Suppressor macrophage treated with lipopolysaccharide for 4 hours (primary cell): ENCODE measurements at regions not wholly inside any gene's neighbourhood (a gene's known extent, or its start where the extent isn't known, plus 50 kb on each side); places are given as distances from the start of the nearest gene placed in this dataset.

ENCODE experiments used
- DNase-seq: peaks from one replicate; pipeline ENCODE4 v3.0.0-alpha.2; 2020

DNA sequence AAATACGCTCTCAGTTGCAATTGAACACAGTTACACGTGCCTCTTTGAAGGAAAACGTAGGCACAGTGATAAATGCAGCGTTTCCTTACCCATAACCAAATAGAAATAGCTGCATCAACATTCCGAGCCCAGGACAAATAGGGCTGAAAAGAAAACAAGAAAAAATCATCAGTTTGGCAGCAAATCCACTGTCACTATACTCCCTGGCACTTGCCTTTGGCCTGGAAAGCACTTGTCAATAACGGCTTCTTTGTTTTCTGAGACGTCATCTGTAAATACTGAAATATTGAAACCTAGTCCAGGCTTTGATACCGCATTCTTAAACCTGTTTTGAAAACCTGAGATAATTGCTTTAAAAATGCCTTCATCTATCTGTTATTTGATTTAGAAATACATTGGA is 167.2 kb upstream of the AKR1E2 start:
- no peak for DNase-seq

DNA sequence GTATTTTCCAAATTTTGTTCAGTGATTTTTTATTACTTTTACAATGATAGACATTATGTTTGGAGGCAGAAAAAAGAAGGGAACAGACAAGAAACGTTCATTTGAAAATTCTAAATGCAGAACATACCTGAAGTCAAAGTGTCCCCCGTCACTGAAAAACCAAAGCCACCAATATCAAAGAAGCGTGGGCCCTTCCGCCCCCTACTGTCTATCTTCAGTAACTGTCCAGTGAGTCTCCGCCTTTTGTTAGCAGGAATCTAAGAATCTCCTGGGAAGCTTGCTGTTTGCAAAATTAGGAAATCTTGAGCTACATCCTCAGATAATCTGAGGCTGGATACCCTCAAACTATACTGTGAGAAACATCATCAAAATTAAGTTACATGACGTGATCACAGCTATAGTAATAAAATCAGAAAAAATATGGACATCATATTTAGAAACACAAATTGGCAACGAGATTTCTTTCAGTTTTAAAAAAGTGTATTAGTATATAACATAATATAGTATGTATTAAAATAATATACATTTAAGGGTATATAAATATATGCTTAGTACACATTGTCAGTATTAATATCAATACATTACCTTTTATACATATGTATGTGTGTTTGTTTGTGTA is 169.3 kb upstream of the AKR1E2 start:
- peak; percentile 67 for DNase-seq

DNA sequence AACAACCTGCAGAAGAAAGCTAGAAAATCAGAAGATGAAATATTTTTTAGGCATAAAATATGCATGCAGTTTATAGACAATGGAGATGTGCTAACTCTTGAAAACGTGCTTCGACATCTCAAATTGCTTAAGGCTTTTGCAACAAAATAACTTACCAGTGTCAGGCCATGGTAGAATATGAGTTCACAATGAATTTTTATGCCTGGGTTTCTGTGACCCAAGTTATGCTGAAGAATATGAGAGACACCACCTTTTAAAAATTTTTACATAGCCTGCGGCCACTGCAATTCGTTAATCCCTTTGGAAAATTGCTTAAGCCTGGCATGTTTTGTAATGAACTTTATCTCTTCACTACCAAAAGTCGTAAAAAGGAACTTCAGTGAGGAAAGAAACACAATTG is 170.1 kb upstream of the AKR1E2 start:
- DNase-seq: no peak

DNA sequence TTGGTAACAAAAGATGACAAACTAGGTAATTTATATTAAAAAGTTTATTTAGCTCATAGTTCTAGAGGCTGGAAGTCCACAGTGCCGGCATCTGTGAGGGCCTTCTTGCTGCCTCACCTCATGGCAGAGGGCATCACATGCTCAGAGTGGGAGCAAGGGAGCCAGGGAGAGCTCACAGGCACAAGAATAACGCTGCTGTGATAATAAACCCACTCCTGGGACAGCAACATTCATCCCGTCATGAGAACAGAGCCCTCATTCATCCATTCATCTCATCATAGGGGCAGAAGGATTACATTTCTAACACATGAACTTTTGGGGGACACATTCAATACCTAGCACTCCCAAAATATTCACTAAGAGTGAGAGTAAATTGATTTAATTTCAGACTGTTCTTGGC is 170.6 kb upstream of the AKR1E2 start:
- DNase-seq: no peak

DNA sequence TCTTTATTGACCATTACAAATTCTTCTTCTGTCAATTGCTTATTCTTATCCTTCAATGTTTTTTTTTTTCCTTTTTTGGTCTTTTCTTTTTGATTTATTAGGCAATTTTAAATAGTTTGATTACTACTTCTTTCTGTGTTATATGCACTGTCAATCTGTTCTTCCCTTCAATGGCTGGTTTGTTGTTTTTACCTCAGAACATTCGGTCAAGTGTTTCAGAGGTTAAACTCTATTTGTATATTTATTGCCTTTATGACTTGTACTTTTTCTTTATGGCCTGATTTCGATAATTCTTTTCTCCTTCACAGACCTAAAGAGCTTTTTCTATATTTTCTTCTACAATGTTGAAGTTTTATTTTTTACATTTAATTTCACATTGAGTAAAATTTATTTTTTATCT is 171.5 kb upstream of the AKR1E2 start:
- no peak for DNase-seq

DNA sequence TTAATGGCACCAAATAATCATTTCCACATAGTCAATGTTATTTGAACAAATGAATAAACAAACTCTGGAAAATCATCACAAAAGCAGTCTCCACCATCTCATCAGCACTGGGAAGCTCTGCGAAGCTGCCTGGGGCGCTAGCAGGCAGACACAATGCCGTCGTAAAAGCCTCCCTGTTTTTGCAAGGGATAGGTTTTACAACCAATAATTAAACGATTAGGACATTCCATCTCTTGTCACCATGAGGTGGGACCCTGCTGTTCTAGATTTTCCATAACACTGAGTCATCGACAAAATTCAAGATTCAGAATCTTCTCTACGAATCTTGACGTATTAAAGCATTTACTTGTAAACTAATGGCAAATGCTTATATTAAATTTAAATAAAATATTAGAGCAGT is 172.8 kb upstream of the AKR1E2 start:
- DNase-seq: no peak

DNA sequence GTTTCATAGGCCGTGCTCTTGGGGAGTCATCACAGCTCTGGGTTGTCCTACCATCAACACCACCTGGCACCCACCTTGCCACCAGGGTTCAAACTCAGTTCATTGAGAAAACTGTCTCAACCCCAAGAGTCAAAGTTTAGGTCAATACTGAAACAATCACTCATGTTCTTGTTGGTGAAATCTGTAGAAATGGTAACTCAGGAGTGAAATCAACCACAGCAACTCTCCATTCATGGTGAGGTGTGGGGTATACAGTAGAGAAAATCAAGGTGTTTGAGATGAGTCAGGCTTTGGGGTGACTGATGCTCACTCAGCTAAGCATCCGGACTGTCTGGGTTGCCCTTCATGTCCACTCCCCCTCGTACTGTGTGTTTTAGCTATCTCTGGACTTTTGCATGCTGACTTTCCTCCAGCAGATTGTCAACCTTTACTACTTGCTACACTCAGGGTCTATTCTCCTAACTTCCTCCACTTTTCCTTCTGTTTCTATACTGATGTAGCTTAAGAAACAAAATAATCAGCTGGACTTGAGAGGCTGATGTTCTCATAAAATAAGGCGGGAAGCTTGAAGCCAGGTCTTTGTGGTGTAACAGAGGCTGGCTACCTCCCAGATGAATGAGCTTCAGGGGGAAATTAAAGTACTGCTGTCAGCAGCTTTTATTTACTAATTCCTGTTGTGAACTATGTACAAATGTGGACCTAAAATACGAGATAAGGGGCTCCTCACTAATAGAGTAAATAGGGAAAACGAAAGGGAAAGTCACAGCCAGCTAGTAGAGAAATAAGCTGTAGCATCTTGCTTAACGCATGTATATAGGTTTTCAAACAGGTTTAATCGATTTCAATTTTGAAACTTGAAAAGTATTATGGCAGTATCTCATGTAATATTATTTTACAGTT is 173.6 kb upstream of the AKR1E2 start:
- DNase-seq: no peak

DNA sequence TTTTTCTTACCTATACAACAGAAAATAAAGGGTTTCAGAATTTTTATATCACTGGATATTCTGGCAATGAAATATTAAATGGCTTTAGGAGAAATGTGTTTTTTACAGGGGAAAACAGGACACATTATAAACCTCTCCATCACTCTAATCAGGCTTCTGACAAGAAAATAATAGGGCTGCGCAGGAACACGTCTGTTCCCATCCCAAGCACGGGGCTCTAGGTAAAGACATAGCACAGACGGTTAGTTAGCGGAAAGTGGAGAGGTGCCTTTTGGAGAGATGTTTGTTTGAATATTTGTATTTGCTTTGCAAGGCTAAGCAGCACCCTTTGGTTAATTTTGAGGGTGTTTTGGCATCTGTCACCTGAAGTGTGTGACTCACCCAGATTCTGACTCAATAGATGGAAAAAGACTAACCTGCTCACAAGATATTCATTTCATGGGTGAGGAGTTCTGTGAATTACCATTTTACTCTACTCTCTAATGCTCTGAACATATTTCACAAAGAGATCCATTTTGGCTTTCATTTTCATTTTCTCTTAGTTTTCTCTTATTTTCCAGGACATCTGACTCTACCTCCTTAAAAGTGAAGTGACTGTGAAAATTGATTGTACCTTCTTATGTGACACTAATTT is 174.5 kb upstream of the AKR1E2 start:
- DNase-seq: no peak

DNA sequence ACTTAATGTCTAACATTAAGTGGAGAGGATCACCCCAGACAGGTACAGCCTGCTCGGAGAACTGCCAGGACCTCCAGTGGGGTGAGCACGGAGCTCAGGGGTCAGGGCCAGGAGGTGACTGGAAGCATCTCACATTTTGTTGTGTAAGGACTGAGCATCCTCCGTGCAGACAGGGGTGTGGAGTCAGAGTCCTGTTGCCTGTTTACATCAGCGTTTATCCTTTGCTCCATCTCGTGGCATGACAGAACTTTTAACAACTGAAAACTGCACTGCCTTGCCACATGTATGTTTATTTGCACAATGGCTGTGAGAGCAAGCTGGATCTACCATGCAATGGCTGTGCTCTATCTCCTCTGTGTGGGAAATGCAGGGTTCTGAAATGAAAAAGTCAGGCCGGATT is 175.4 kb upstream of the AKR1E2 start:
- DNase-seq: no peak

DNA sequence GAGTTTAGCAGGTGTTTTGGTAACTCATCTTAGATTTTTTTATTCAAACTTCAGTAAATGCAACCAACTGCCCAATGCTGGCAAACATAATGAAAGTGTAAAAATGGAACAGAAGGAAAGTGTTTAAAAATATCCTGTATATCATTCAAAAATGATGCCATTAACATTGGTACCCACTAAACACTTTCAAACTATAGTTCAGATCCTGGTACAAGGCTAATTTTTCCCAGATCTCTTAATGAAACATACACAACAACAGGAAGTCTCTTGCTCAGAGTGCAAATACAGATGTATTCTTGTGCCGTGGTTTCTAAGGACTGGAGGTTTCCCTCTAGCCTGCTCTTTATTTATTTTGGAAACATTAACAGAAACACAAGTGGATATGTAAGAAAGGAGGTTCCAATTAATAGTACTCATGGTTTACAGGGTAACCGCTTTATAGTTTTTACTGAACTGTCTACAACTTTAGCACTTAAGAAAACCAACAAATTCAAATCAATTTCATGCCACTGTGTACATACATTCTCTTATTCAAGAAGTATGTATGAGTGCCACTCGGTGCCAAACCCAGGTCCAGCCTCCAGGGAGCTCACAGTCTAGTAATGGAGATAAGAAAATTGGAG is 176.0 kb upstream of the AKR1E2 start:
- DNase-seq: no peak

DNA sequence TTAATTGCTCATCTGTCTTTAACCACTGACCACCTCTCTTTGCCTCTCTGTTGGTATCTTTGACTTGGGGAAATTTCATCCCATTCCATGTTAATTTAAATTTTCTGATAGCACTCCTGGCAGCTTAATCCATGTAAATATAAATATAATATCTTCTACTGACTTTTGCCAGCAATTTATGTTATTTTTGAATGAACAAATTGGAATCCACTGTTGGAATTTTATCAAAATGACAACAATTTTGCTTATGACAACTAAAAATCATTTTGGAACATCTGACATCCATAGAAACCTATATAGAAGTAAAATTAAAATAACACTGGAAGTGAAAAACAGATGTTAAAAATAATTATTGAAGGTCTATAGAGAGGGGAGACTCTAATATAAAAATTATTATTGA is 176.5 kb upstream of the AKR1E2 start:
- no peak for DNase-seq

DNA sequence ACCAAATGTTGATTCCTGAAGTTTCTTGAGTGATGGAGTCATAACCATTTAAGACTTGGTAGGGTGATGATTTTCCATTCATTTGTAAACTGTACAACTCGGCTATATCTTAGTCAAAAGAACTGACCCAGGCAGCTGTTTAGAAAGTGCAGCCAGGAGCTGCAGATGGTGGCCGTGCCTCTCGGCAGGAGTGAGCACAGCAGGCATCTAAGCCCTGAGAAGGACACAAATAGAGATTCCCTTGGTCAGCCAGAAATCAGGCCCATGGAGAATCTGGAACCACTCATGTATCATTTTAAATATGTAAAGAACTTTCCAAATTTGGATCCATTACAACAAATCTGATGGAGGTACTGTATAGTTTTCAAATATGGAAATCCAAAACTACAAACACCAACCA is 177.0 kb upstream of the AKR1E2 start:
- no peak for DNase-seq

DNA sequence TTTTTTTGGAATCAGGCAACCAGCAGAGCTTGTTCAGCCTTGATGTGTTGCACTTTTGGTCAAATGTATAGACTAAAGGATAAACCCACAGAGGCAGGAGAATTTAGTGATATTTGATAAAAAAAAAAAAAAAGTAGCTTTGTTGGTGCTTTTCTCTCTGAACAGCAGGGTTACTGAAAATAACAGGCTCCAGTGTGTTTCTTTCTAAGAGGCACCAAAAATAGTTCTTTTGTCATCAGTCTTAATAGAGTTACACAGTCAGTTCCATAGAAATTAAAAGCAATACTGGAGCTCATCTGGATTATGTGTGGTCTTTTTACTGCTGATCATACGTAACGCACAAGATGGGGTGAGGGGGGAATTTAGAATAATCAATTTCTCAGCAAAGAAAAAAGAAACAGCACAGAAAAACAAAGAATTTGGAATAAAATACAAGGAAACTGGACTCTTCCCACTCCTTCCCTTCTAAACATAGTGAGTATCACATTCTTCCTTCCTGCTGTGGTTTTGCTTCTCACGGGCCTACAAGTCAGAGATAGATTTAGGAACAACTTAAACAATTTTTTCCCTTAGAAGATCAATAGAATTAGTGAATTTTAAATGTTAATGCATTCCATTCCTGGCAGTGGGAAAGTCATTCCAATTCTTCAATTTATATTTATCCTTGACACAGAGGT is 178.8 kb upstream of the AKR1E2 start:
- no peak for DNase-seq

DNA sequence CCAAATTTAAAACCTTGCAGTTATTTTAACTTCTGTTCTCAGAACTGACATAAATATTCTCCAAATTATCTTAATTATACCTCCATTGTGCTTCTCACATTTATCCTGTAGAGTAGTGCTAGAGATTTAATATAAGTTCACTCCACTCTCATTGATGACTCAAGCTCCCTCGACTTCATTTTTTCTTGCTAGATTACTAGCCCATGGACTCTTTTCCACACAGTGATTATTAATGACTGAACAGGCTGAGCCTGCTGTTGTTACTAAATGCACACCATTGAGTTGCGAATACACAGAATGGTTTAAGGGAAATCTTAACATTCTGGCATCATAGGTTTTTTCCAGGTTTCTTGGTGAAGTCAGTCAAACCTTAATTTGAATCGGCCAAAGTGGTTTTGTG is 179.5 kb upstream of the AKR1E2 start:
- DNase-seq: no peak

DNA sequence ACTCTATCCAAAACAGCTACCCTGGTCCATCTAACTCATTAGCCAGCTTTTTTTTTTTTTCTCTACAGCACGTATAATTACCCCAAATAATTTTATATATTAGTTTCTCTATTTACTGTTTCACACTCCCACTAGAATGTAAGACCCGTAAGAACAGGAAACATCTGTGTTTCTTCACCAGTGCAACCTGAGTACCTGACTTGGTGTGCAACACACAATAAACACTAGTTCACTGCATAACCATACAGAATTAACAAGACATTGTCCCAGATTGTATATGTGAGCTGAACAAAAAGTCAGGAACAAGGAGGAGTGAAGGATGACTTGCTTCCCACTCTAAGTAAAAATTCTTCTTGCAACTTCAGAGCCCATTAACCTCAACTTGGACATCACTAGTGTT is 180.2 kb upstream of the AKR1E2 start:
- DNase-seq: no peak

DNA sequence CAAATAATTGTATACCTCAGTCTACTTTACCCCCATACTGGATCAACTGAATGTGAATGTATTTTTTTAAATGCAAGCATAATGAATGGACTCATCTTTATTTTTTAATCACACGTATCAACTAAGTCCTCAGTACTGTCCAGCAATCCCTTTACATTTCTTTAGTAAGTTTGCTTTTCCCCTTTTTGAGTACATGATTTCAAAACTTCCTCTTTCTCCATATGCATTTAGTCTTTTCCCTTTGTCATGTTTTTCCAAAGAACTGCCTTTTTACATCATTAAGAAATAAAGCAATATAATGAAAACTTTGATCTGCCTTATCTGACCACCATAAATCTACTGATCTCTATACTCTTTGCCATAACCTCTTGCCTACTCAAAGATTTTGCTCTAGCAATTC is 182.5 kb upstream of the AKR1E2 start:
- DNase-seq: peak; percentile 54

DNA sequence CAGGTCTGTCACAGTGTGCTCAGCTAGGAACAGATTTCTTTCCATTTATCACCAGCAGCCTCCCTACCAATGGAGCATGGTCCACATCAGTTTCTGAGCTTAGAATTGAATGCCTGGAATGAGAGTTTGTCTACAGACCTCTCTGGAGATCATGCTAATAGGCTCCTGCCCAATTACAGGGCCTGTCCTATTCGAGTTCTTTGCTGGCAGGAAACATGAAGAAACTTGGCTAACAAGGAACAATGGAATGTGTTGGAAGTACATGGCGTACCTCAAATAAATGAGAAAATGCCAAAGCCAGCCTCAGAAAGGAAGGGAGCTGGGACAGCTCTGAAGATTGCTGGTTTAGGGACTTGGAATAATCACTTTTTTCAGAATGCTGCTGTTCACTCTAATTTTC is 186.0 kb upstream of the AKR1E2 start:
- DNase-seq: no peak

DNA sequence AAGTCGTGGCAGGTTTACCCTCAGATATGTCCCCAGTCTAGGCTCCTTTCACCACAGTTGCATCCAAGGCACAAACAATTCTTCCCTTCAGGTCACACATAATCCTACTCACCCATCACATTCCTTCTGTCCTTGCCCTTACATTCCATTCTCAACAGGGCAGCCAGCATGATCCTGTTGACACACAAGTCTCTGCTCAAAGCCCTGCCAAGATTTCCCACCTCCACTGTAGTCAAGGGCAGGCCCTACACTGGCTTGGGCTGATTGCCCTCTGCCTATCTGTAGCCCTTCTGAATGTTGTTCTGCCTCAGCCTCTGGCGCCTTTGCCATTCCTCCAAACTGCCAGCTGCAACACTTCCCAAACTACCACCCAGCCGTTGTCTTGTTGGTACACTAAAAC is 187.9 kb upstream of the AKR1E2 start:
- no peak for DNase-seq

DNA sequence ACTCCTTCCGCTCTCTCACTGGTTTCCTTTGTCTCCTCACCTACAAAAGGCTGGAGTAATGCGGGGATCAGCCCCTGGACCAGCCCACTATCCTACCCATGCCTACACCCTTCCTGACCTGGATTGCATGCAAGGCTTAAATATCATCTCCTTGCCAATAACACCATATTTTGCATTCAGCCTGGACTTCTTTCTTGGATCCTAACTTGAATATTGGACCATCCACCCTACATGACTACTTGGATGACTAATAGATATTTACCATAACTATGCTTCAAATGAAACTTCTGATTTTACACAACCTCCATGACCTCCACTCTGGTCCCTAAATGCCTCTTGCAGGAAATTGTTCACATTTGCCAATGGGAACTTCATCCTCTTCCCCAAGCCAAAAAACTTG is 188.3 kb upstream of the AKR1E2 start:
- DNase-seq: no peak

DNA sequence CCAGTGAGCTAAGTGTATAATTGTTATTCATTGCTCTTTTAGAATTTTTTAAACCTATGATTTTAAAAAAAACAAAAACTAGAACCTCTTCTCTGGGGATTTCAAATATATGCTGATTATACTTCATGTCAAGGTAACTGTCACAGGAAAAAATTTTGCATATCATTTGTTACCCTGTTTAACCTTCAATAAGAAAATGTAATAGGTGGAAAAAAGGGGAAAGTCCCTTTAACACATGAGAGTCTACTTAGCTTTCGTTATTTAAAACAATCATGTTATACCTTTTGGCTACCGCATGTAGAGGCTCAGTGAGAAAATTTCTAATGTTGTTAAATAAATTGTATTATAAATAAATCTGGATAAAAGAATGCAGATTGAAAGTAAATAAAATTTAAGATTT is 190.1 kb upstream of the AKR1E2 start:
- no peak for DNase-seq

DNA sequence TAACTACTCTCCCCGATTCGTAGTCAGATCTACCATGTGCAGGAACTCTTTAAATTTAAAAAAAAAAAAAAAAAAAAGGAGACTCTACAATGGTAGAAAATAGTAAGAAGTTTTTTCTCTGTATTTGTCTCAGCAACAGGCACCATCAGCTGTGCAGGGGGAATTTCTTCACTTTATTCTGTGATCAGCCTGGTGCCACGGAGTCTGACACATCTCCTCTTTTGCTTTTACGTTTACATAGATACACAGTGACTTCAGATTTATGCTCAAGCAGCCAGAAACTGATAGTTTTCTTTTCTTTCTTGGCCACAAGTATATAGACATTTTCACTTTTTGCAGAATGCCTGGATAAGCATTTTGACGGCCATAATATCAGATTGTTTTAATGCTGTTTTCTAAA is 190.6 kb upstream of the AKR1E2 start:
- no peak for DNase-seq

DNA sequence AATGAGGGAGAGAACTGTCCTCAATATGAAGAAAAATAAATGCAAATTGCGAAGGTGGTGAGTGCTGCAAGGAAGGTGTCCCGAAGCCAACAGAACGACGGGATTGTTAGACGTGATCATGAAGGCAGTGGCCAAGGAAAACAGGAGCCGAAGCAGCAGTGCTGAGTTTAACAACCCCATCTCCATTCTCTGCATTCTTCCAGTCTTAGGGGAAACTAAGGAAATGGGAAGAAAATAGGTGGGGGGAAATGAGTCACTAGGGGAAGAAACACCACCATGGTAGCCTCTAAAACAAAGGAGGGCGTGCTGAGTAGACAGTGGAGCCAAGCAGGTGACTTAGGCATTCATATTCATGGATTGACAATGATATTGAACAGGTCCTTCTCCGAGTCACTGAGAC is 192.2 kb upstream of the AKR1E2 start:
- DNase-seq: no peak

DNA sequence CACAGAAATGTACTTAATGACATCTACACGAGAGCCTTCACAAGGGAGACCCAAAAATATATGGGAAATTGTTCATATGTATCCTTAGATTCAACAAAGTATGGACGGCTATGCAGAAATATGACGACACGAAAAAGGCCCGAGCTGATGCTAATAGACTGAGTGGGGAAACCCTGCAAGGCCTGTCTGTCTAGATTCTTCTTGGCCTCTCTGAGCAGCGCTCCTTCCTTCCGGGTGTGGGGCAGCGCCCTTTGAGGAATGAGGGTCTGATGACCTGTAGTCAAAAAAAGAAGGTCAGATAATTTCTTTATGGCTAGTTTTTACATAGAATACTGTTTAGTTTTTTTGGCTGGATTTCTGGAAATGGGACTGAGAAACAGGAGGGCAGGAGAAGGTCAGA is 192.8 kb upstream of the AKR1E2 start:
- no peak for DNase-seq
